HEK293 (cell line): ENCODE measurements at regions not wholly inside any gene's neighbourhood (a gene's known extent, or its start where the extent isn't known, plus 50 kb on each side); places are given as distances from the start of the nearest gene placed in this dataset.

Experiments
- CTCF ChIA-PET: fragments of 350-600 bp; formaldehyde crosslinking; extraction: SDS; loops from one replicate; lab custom pipeline; 2021; ENCODE audit warnings: antibody characterized with exemption; lab: Yijun Ruan, JAX
- POLR2A ChIA-PET: fragments of 300-600 bp; formaldehyde crosslinking; extraction: SDS; loops from one replicate; lab custom pipeline; 2020; ENCODE audit warnings: antibody characterized with exemption, inconsistent platforms; lab: Yijun Ruan, JAX
- H3K27ac ChIP-seq: fragments of 200-500 bp; sonication (Bioruptor generic); 2 replicates; pipeline ENCODE4 v1.5.1; 2014; ENCODE audit warnings: low read depth, low read length, control low read depth, inconsistent platforms; ENCODE audit errors: extremely low read depth
- H3K36me3 ChIP-seq, 2 experiments: fragments of 200-500 bp in 1 of 2; sonication (Bioruptor generic) in 1 of 2; 1 replicate in 1 of 2; 2 replicates in 1 of 2; pipeline ENCODE4 v1.5.1; 2014 to 2017; ENCODE audit warnings: inconsistent platforms in 2 of 2, low read length in 2 of 2; ENCODE audit not compliant: control insufficient read depth in 2 of 2, insufficient read depth in 1 of 2
- H3K4me1 ChIP-seq: fragments of 200-500 bp; sonication (Bioruptor generic); 2 replicates; pipeline ENCODE4 v1.5.1; 2014; ENCODE audit warnings: mild to moderate bottlenecking, low read length, inconsistent platforms; ENCODE audit not compliant: control insufficient read depth, insufficient read depth
- H3K4me3 ChIP-seq: 2 replicates; pipeline ENCODE4 v1.5.1; 2011; ENCODE audit warnings: low read depth, mild to moderate bottlenecking, control low read depth, low read length, moderate library complexity
- H3K9me3 ChIP-seq: fragments of 200-500 bp; sonication (Bioruptor generic); 2 replicates; pipeline ENCODE4 v1.5.1; 2014; ENCODE audit warnings: low read depth, low read length, inconsistent platforms; ENCODE audit not compliant: control insufficient read depth, insufficient read depth
- CTCF ChIP-seq: fragments of 450-650 bp; formaldehyde crosslinking; IDR thresholded peaks from 2 replicates; pipeline ENCODE4 v1.5.1; 2016; ENCODE audit warnings: missing biosample characterization, missing genetic modification characterization
- EGR2 ChIP-seq: fragments of 450-650 bp; formaldehyde crosslinking; IDR thresholded peaks from 2 replicates; pipeline ENCODE4 v1.5.1; 2016; ENCODE audit warnings: low read depth, missing biosample characterization, missing genetic modification characterization
- GLI2 ChIP-seq: fragments of 450-650 bp; formaldehyde crosslinking; IDR thresholded peaks from 2 replicates; pipeline ENCODE4; 2017; ENCODE audit warnings: missing biosample characterization, missing genetic modification characterization, low read depth, borderline replicate concordance
- PRDM1 ChIP-seq: fragments of 450-650 bp; formaldehyde crosslinking; IDR thresholded peaks from 2 replicates; pipeline ENCODE4; 2016; ENCODE audit warnings: missing biosample characterization, missing genetic modification characterization
- WT1 ChIP-seq: fragments of 450-650 bp; formaldehyde crosslinking; IDR thresholded peaks from 2 replicates; pipeline ENCODE4 v1.5.1; 2016; ENCODE audit warnings: missing biosample characterization, missing genetic modification characterization
- ZBTB17 ChIP-seq: fragments of 450-650 bp; formaldehyde crosslinking; IDR thresholded peaks from 2 replicates; pipeline ENCODE4 v1.5.1; 2016; ENCODE audit warnings: missing biosample characterization, missing genetic modification characterization
- ZFP69B ChIP-seq: fragments of 450-650 bp; formaldehyde crosslinking; IDR thresholded peaks from 2 replicates; pipeline ENCODE4 v1.5.1; 2016; ENCODE audit warnings: missing biosample characterization, missing genetic modification characterization
- ZNF133 ChIP-seq: fragments of 450-650 bp; formaldehyde crosslinking; IDR thresholded peaks from 2 replicates; pipeline ENCODE4 v1.5.1; 2016; ENCODE audit warnings: missing biosample characterization, missing genetic modification characterization
- ZNF211 ChIP-seq: fragments of 450-650 bp; formaldehyde crosslinking; IDR thresholded peaks from 2 replicates; pipeline ENCODE4 v1.5.1; 2016; ENCODE audit warnings: low read depth, missing biosample characterization, missing genetic modification characterization
- ZNF214 ChIP-seq: fragments of 450-650 bp; formaldehyde crosslinking; IDR thresholded peaks from 2 replicates; pipeline ENCODE4 v1.5.1; 2017; ENCODE audit warnings: missing biosample characterization, mild to moderate bottlenecking, missing genetic modification characterization, borderline replicate concordance
- ZNF274 ChIP-seq, 2 experiments: fragments of 200-500 bp in 1 of 2; fragments of 450-650 bp in 1 of 2; sonication (Bioruptor generic) in 1 of 2; formaldehyde crosslinking in 1 of 2; IDR thresholded peaks; 2 replicates each; pipeline versions ENCODE4 v1.5.1 to v1.6.1; 2014 to 2016; ENCODE audit warnings: borderline replicate concordance in 1 of 2, inconsistent platforms in 1 of 2, low read length in 1 of 2, missing biosample characterization in 1 of 2, missing genetic modification characterization in 1 of 2
- ZNF302 ChIP-seq: fragments of 450-650 bp; formaldehyde crosslinking; IDR thresholded peaks from 2 replicates; pipeline ENCODE4 v1.5.1; 2016; ENCODE audit warnings: missing biosample characterization, missing genetic modification characterization, low read depth
- ZNF391 ChIP-seq: fragments of 450-650 bp; formaldehyde crosslinking; IDR thresholded peaks from 2 replicates; pipeline ENCODE4 v1.5.1; 2016; ENCODE audit warnings: low read depth, missing biosample characterization, missing genetic modification characterization, borderline replicate concordance
- ZNF423 ChIP-seq: fragments of 450-650 bp; formaldehyde crosslinking; IDR thresholded peaks from 2 replicates; pipeline ENCODE4 v1.5.1; 2016; ENCODE audit warnings: missing biosample characterization, missing genetic modification characterization
- ZNF513 ChIP-seq: fragments of 450-650 bp; IDR thresholded peaks from 2 replicates; pipeline ENCODE4 v1.5.1; 2018; ENCODE audit warnings: missing biosample characterization, missing genetic modification characterization
- ZNF544 ChIP-seq: fragments of 450-650 bp; formaldehyde crosslinking; IDR thresholded peaks from 2 replicates; pipeline ENCODE4 v1.5.0; 2017; ENCODE audit warnings: missing biosample characterization, missing genetic modification characterization
- ZNF645 ChIP-seq: fragments of 450-650 bp; formaldehyde crosslinking; IDR thresholded peaks from 2 replicates; pipeline ENCODE4; 2016; ENCODE audit warnings: missing biosample characterization, missing genetic modification characterization
- ZNF701 ChIP-seq: fragments of 450-650 bp; formaldehyde crosslinking; IDR thresholded peaks from 2 replicates; pipeline ENCODE4 v1.5.1; 2016; ENCODE audit warnings: missing biosample characterization, missing genetic modification characterization
- ZNF707 ChIP-seq: fragments of 450-650 bp; formaldehyde crosslinking; IDR thresholded peaks from 2 replicates; pipeline ENCODE4 v1.5.1; 2016; ENCODE audit warnings: missing biosample characterization, missing genetic modification characterization
- ZNF747 ChIP-seq: fragments of 450-650 bp; formaldehyde crosslinking; IDR thresholded peaks from 2 replicates; pipeline ENCODE4 v1.5.1; 2016; ENCODE audit warnings: missing biosample characterization, missing genetic modification characterization
- ZNF768 ChIP-seq: fragments of 450-650 bp; formaldehyde crosslinking; IDR thresholded peaks from 2 replicates; pipeline ENCODE4 v1.5.1; 2018; ENCODE audit warnings: missing biosample characterization, mild to moderate bottlenecking, missing genetic modification characterization
- TF ChIP-seq, protein P1 (sequence below): fragments of 450-650 bp; formaldehyde crosslinking; IDR thresholded peaks from 2 replicates; pipeline ENCODE4 v1.5.1; 2017; ENCODE audit warnings: missing biosample characterization, mild to moderate bottlenecking, missing genetic modification characterization, moderate library complexity
- TF ChIP-seq, protein P2 (sequence below): fragments of 450-650 bp; formaldehyde crosslinking; IDR thresholded peaks from 2 replicates; pipeline ENCODE4 v1.5.1; 2016; ENCODE audit warnings: missing biosample characterization, missing genetic modification characterization
- TF ChIP-seq, protein P3 (sequence below): fragments of 450-650 bp; formaldehyde crosslinking; IDR thresholded peaks from 2 replicates; pipeline ENCODE4 v1.5.1; 2017; ENCODE audit warnings: missing biosample characterization, missing genetic modification characterization
- TF ChIP-seq, protein P4 (sequence below): fragments of 450-650 bp; formaldehyde crosslinking; IDR thresholded peaks from 2 replicates; pipeline ENCODE4 v1.5.1; 2016; ENCODE audit warnings: missing biosample characterization, missing genetic modification characterization

GRCh38 chr20:22908944-22909343, 126.2 kb upstream of the SSTR4 start:
- CTCF ChIA-PET = no interaction called here
- Histone ChIP-seq H3K4me3 (no peak overlapping the region), H3K9me3 (no peaks in the 10 kb centered on the region), H3K27ac (no peak overlapping the region), H3K36me3 (no peaks in the 10 kb centered on the region), H3K4me1 (no peaks in the 10 kb centered on the region)
- no peak for TF ChIP-seq ZNF645
- TF ChIP-seq ZBTB17 (tag by site-specific recombination) = no peak
- TF ChIP-seq, protein P1, sequence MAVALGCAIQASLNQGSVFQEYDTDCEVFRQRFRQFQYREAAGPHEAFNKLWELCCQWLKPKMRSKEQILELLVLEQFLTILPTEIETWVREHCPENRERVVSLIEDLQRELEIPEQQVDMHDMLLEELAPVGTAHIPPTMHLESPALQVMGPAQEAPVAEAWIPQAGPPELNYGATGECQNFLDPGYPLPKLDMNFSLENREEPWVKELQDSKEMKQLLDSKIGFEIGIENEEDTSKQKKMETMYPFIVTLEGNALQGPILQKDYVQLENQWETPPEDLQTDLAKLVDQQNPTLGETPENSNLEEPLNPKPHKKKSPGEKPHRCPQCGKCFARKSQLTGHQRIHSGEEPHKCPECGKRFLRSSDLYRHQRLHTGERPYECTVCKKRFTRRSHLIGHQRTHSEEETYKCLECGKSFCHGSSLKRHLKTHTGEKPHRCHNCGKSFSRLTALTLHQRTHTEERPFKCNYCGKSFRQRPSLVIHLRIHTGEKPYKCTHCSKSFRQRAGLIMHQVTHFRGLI (tag by site-specific recombination) = no peak
- no peak for TF ChIP-seq ZNF707 (tag by site-specific recombination)
- TF ChIP-seq CTCF = no peak
- TF ChIP-seq ZNF302 (tag by site-specific recombination) = no peak
- no peak for TF ChIP-seq PRDM1
- TF ChIP-seq ZNF701 = no peak
- no peak for TF ChIP-seq ZNF133
- no peak for TF ChIP-seq ZNF391 (tag by site-specific recombination)
- TF ChIP-seq, protein P2, sequence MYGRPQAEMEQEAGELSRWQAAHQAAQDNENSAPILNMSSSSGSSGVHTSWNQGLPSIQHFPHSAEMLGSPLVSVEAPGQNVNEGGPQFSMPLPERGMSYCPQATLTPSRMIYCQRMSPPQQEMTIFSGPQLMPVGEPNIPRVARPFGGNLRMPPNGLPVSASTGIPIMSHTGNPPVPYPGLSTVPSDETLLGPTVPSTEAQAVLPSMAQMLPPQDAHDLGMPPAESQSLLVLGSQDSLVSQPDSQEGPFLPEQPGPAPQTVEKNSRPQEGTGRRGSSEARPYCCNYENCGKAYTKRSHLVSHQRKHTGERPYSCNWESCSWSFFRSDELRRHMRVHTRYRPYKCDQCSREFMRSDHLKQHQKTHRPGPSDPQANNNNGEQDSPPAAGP = no peak
- TF ChIP-seq WT1 = no peak
- no peak for TF ChIP-seq EGR2
- TF ChIP-seq ZNF214 (tag by site-specific recombination) = no peak
- TF ChIP-seq ZNF211 (tag by site-specific recombination) = no peak
- TF ChIP-seq, protein P3, sequence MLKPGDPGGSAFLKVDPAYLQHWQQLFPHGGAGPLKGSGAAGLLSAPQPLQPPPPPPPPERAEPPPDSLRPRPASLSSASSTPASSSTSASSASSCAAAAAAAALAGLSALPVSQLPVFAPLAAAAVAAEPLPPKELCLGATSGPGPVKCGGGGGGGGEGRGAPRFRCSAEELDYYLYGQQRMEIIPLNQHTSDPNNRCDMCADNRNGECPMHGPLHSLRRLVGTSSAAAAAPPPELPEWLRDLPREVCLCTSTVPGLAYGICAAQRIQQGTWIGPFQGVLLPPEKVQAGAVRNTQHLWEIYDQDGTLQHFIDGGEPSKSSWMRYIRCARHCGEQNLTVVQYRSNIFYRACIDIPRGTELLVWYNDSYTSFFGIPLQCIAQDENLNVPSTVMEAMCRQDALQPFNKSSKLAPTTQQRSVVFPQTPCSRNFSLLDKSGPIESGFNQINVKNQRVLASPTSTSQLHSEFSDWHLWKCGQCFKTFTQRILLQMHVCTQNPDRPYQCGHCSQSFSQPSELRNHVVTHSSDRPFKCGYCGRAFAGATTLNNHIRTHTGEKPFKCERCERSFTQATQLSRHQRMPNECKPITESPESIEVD (tag by site-specific recombination) = no peak
- POLR2A ChIA-PET = no interaction called here

- Histone ChIP-seq H3K36me3 (no peaks in the 10 kb centered on the region), H3K27ac (no peak overlapping the region), H3K9me3 (no peaks in the 10 kb centered on the region), H3K4me1 (no peaks in the 10 kb centered on the region), H3K4me3 (no peak overlapping the region)
- CTCF ChIA-PET = no interaction called here
- POLR2A ChIA-PET = no interaction called here
- TF ChIP-seq, protein P4, sequence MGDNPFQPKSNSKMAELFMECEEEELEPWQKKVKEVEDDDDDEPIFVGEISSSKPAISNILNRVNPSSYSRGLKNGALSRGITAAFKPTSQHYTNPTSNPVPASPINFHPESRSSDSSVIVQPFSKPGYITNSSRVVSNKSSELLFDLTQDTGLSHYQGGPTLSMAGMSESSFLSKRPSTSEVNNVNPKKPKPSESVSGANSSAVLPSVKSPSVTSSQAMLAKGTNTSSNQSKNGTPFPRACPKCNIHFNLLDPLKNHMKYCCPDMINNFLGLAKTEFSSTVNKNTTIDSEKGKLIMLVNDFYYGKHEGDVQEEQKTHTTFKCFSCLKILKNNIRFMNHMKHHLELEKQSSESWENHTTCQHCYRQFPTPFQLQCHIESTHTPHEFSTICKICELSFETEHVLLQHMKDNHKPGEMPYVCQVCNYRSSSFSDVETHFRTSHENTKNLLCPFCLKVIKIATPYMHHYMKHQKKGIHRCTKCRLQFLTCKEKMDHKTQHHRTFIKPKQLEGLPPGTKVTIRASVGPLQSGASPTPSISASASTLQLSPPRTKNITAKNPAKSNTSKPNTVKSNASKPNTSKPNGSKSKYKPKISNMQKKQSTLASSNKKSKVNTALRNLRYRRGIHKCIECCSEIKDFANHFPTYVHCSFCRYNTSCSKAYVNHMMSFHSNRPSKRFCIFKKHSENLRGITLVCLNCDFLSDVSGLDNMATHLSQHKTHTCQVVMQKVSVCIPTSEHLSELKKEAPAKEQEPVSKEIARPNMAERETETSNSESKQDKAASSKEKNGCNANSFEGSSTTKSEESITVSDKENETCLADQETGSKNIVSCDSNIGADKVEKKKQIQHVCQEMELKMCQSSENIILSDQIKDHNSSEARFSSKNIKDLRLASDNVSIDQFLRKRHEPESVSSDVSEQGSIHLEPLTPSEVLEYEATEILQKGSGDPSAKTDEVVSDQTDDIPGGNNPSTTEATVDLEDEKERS = no peak
- TF ChIP-seq ZNF274 (IDR thresholded peaks at IDR 0.05; ENCODE audit: low read length) (no peak), ZNF274 (tag by site-specific recombination; IDR thresholded peaks at IDR 0.05; ENCODE audit: borderline replicate concordance) (no peak), ZNF513 (tag by site-specific recombination) (no peak), ZNF768 (tag by site-specific recombination) (no peak), ZNF544 (no peak), GLI2 (tag by site-specific recombination) (no peak), ZNF423 (tag by site-specific recombination) (no peak), ZNF747 (tag by site-specific recombination) (no peak), ZFP69B (no peak)
These were observed 125.7 kb upstream of the SSTR4 start for GRCh38 chr20:22909436-22909835.
